Right lobe of liver (tissue), 6 donors: ENCODE measurements at regions not wholly inside any gene's neighbourhood (a gene's known extent, or its start where the extent isn't known, plus 50 kb on each side); places are given as distances from the start of the nearest gene placed in this dataset.

Source experiments
- ATAC-seq, 4 donors: fragments of 200-7000 bp; cut with Tn5 transposase; one replicate each; pipeline ENCODE4 v1.9.1; 2020; ENCODE audit warnings: mild to moderate bottlenecking in 4 of 4, moderate library complexity in 4 of 4
- DNase-seq, 3 donors: peaks; one replicate each; pipeline ENCODE4 v3.0.0-alpha.2; 2020
- H3K27ac ChIP-seq, 3 donors: fragments of 200-600 bp; one replicate each; pipeline ENCODE4 v1.8.0; 2022
- H3K27me3 ChIP-seq, 2 donors: fragments of 200-600 bp; one replicate each; pipeline ENCODE4 v1.8.0; 2022
- H3K36me3 ChIP-seq, 4 donors: fragments of 200-600 bp; sonication (generic) in 1 of 4; one replicate each; pipeline versions ENCODE4 v1.5.1 to v1.8.0; 2017 to 2022; ENCODE audit warnings: control low read depth in 1 of 4
- H3K4me1 ChIP-seq, 4 donors: fragments of 200-600 bp; sonication (generic) in 1 of 4; one replicate each; pipeline versions ENCODE4 v1.5.1 to v1.8.0; 2017 to 2022; ENCODE audit warnings: control low read depth in 1 of 4
- H3K4me3 ChIP-seq, 3 donors: fragments of 200-600 bp; one replicate each; pipeline ENCODE4 v1.8.0; 2022
- H3K9me3 ChIP-seq, 4 donors: fragments of 200-600 bp; sonication (generic) in 1 of 4; one replicate each; pipeline versions ENCODE4 v1.5.1 to v1.8.0; 2017 to 2022; ENCODE audit warnings: control low read depth in 1 of 4
- CTCF ChIP-seq, 4 donors: fragments of 200-600 bp in 3 of 4; fragments of 450-650 bp in 1 of 4; IDR thresholded peaks; one replicate each; pipeline versions ENCODE4 v1.5.1 to v1.8.0; 2016 to 2022; ENCODE audit warnings: antibody characterized with exemption in 4 of 4, mild to moderate bottlenecking in 2 of 4
- POLR2A ChIP-seq: fragments of 450-650 bp; IDR thresholded peaks from one replicate; pipeline ENCODE4 v1.6.1; 2017; ENCODE audit warnings: antibody characterized with exemption, mild to moderate bottlenecking
- WGBS: methylation state at CpG from one replicate; pipeline ENCODE4 v1.1.6; 2018; ENCODE audit warnings: low coverage, low lambda C conversion rate; ENCODE audit not compliant: insufficient coverage; ENCODE audit errors: missing lambda C conversion rate; 5-methylcytosine and 5-hydroxymethylcytosine counted together
- intact Hi-C, 2 donors: fragments of 100-400 bp; cut with DNase I; formaldehyde crosslinking; loops; one replicate each; pipeline versions ENCODE4 v1.11.2 to v1.14.1; 2022
- donor health status: DM: no; HTN: yes; CAD: no.
- donor health status: DM: no; HTN: no; CAD: no.
- donor health status: DM: no; HTN: no; CAD: no.
- donor health status: DM: no; HTN: yes; CAD: no.
- donor health status: DM: no; HTN: yes; CAD: no.

DNA sequence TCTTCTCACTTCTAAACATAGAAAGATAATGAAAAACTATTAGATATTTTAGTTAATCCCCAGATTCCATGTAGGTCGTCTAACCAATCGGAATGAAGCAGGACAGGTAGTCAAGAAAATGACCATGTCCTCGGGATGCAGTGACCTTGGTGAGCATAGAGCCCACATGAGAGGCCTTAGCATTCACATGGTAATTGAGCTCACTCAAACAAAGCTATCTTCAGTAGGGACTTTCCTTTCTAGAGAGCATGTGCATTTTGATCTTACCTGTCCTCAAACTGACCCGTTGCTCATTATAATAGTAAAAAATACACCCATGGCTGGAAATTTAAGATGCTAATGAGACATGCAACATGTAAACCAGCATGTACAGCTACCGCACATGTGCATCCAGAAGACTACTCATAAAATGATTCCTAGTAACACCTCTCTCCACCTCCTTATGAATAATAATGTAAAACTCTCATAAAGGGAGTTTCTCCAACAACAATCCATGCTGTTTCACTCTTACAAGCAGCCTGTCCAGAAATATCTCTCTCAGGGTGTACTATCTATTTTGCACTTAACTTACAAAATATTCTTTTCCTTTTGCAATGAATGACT is 274.0 kb upstream of the CDH9 start:
- H3K4me1 ChIP-seq: no peaks in the 10 kb centered on the region
- H3K9me3 ChIP-seq: no peaks in the 10 kb centered on the region
- no peak for ATAC-seq
- no peak overlapping the region for H3K4me3 ChIP-seq
- TF ChIP-seq CTCF (IDR thresholded peaks at IDR 0.05) (no peak), POLR2A (no peak)
- intact Hi-C loops: no loop called here
- no peaks in the 10 kb centered on the region for H3K27me3 ChIP-seq
- WGBS: 38% methylated on average over 5 of the region's 5 CpGs
- no peak overlapping the region for H3K27ac ChIP-seq
- H3K36me3 ChIP-seq: no peaks in the 10 kb centered on the region
- no peak for DNase-seq

DNA sequence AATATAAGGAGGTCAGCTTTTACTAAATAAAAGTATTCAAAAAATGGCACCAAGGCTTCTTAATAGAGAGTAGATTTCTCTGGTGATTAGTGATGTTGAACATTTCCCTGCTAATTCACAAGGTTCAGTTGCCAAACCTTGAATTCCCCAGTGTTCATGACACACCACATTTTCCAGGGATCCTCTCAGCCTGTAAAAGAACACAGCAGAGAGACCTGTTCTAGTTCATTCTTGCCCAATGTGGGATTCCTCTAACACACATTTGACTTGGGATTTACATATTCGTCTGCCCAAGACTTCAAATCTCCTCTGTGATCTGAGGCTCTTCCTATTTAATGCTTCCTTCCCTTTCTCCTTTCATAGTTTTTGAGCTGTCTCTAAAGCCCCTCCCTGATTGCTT is 273.2 kb upstream of the CDH9 start:
- WGBS: 27% methylated on average over 1 of the region's 1 CpG

GRCh38 chr5:27308153-27308552 is 269.8 kb upstream of the CDH9 start:
- 50% methylated on average over 4 of the region's 4 CpGs for WGBS
- Histone ChIP-seq H3K9me3 (no peaks in the 10 kb centered on the region), H3K4me3 (no peak overlapping the region), H3K4me1 (no peaks in the 10 kb centered on the region), H3K27ac (no peak overlapping the region), H3K27me3 (no peaks in the 10 kb centered on the region), H3K36me3 (no peaks in the 10 kb centered on the region)
- intact Hi-C loops: no loop called here
- no peak for TF ChIP-seq POLR2A
- no peak for TF ChIP-seq CTCF (IDR thresholded peaks at IDR 0.05)
- no peak for ATAC-seq
- DNase-seq: no peak

More for the DNA sequence above, 273.2 kb upstream of the CDH9 start:
- Histone ChIP-seq H3K4me1 (no peaks in the 10 kb centered on the region), H3K9me3 (no peaks in the 10 kb centered on the region), H3K4me3 (no peak overlapping the region), H3K36me3 (no peaks in the 10 kb centered on the region), H3K27ac (no peak overlapping the region), H3K27me3 (no peaks in the 10 kb centered on the region)
- TF ChIP-seq CTCF (IDR thresholded peaks at IDR 0.05): no peak
- no peak for TF ChIP-seq POLR2A
- intact Hi-C loops: no loop called here
- DNase-seq (no peak), ATAC-seq (no peak)

DNA sequence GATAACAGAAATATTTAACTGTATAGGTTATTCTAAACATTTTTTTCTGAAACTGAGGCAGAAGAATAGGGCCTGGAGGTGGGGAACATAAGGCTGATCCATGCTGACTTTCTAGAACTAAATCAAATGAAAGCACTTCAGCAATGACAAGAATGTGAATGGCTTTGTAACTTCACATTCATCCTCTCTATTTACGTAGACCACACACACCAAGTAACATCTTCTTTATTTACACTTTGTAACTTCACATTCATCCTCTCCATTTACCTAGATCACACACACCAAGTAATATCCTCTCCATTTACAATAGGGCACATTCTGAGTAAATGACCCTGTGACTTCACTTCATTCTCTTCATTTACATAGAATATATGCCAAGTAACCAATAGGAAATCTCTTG is 251.8 kb upstream of the CDH9 start:
- WGBS: 62% methylated on average over 1 of the region's 1 CpG
- TF ChIP-seq POLR2A (no peak), CTCF (IDR thresholded peaks at IDR 0.05) (no peak)
- no peaks in the 10 kb centered on the region for H3K36me3 ChIP-seq
- intact Hi-C loops: no loop called here
- no peak for ATAC-seq
- no peaks in the 10 kb centered on the region for H3K4me1 ChIP-seq
- H3K27me3 ChIP-seq: no peaks in the 10 kb centered on the region
- H3K4me3 ChIP-seq: no peak overlapping the region
- DNase-seq: no peak
- H3K27ac ChIP-seq: no peak overlapping the region
- H3K9me3 ChIP-seq: no peaks in the 10 kb centered on the region

- no peaks in the 10 kb centered on the region for H3K9me3 ChIP-seq
- no peak for ATAC-seq
- intact Hi-C loops: no loop called here
- no peak overlapping the region for H3K27ac ChIP-seq
- DNase-seq: no peak
- H3K4me3 ChIP-seq: no peak overlapping the region
- H3K27me3 ChIP-seq: no peaks in the 10 kb centered on the region
- no peaks in the 10 kb centered on the region for H3K36me3 ChIP-seq
- TF ChIP-seq POLR2A: no peak
- TF ChIP-seq CTCF (IDR thresholded peaks at IDR 0.05): no peak
- 60% methylated on average over 4 of the region's 4 CpGs for WGBS
- H3K4me1 ChIP-seq: no peaks in the 10 kb centered on the region
Measured at GRCh38 chr5:27276119-27276518, 237.7 kb upstream of the CDH9 start.
